NCI-H460 (cell line): ENCODE measurements at regions not wholly inside any gene's neighbourhood (a gene's known extent, or its start where the extent isn't known, plus 50 kb on each side); places are given as distances from the start of the nearest gene placed in this dataset.
A peak's percentile ranks its signal among the peaks of the same experiment; 100 is the strongest.
"Not testable (repeated sequence)": the region's sequence is repeated elsewhere in the genome, so short reads cannot be mapped to it uniquely, and the experiment has no call there.

Source experiments
- DNase-seq: peaks from one replicate; pipeline ENCODE4 v3.0.0-alpha.2; 2016; ENCODE audit warnings: low read depth; ENCODE audit errors: extremely low read depth
- small RNA-seq, 2 experiments: library from RNA; depleted of rRNA; stranded (forward); fragments of <200 nt; gene quantifications; one replicate each; pipeline ENCODE3, GENCODE V24; 2014

GRCh38 chr4:101421386-101421785 lies 74.1 kb upstream of the PPP3CA start:
- peak; percentile 7 for DNase-seq

DNA sequence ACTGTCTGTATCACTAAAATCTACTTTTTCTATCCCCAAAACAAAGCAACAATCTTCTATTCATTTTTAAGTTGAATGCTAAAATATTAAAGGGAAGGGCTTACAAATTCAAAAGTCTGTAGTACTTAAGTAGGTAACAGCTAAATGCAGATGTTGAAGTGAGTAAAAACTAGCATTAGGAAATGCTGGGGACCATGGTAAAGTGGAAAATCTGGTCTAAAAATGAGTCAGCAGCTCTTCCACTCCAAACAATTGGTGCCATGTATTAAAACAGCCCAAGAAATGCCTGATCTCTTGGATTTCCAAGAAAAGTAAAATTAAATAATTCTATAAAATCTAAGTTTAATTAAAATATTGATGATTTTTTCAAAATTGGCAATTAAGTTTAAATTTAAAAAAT lies 73.3 kb upstream of the PPP3CA start:
- no peak for DNase-seq

- no peak for DNase-seq
Observed at GRCh38 chr4:101419336-101420135, 72.2 kb upstream of the PPP3CA start.

DNA sequence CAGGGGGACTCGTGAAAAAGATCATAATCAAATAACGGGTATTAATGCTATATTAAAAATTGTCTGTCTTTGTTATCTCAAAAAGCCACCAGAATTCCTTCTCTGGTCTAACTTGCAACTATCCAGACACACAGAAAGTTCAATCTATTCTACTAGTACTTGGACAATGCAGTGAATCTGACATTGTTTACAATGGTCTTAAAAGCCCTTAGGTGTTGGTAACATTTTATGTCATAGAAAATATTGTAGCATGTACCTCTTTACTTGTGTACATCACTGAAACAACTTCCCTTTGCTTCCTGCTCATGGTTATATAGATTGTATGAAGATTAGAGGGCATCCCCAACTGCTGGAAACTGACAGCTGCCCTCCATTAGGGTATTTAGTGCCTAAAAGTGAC lies 71.1 kb upstream of the PPP3CA start:
- DNase-seq, result no peak

DNA sequence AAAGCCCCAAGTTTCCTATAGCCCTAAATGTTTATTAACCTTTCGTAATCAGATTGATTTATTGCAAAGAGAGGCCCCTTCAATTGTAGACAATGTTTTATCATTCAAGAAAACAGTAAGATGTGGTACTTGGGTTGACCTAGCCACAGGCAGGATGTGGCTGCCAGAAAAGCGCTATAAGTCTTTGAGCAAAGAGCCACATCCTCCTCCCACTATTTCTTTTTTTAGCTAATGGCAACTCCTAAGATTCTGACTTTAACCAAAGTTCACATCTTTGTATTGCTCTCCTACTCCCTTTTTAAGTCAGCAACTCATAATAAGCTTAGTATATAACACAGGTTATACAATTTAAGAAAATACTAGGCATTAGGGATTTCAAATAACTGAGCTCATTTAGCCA lies 70.7 kb upstream of the PPP3CA start:
- no peak for DNase-seq

- no peak for DNase-seq
Observed at GRCh38 chr4:101417046-101417445, 69.7 kb upstream of the PPP3CA start.

DNA sequence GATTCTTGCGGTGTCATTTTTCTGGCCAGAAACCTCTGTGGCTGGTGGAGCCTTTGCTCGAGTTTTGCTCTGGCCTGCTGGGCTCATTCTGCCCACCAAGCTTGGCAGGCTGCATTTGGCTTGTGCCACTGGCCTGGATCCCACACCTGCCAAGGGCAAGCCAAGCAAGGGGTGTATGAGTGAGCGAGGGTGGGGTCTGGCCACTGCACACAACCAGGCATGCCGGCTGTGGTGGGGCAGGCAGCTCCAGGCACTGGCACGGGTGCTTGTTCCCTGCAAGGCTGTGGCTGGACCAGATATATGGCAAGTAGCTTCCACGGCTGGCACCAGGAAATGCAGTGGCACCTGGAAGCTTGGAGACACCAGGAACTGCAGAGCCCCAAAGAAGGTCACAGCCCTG lies 68.6 kb upstream of the PPP3CA start:
- DNase-seq, result no peak

GRCh38 chr4:101414496-101414895 lies 67.2 kb upstream of the PPP3CA start:
- no peak for DNase-seq

GRCh38 chr4:101411926-101412325 lies 64.6 kb upstream of the PPP3CA start:
- DNase-seq, result no peak

DNA sequence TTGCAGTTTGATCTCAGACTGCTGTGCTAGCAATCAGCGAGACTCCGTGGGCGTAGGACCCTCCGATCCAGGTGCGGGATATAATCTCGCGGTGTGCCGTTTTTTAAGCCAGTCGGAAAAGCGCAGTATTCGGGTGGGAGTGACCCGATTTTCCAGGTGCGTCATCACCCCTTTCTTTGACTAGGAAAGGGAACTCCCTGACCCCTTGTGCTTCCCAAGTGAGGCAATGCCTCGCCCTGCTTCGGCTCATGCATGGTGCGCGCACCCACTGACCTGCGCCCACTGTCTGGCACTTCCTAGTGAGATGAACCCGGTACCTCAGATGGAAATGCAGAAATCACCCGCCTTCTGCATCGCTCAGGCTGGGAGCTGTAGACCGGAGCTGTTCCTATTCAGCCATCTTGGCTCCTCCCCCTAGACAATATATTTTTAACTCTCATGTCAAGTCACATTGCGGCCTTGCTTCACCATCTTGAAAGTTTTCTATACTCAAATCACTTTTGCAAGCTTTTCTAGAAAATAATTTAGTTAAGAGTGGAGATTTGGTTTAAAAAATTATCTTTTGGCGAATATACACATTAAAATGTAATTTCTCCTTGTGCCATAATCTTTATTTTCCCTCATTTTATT lies 64.1 kb upstream of the PPP3CA start:
- DNase-seq, result not testable (repeated sequence)

DNA sequence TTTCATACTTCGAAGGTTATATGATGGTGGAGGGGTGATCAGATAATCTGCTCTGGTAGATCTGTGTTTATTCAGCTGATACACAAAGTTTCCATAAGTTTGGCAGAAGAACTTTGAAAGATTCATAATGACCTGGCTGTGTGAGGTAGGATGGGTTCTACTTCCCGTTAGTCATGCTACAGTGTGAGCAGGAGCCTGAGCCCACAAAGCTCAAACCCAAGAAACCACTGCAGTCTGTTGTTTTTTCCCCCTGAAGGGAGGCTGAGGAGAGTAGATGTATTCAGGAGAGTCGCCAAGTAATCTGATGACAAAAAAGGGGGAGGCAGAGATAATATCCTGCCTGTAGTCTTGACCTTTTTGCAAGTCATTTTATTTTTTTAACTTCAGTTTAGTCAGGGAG lies 52.8 kb upstream of the PPP3CA start:
- no peak for DNase-seq

GRCh38 chr4:101398807-101399206 lies 51.5 kb upstream of the PPP3CA start:
- DNase-seq, result no peak

Small RNA genes in the stretch of these regions (small RNA-seq; reads per million reads assigned to genes)
- gene RNU6-462P, result 0 reads per million in 2 experiments
